CD4-positive, alpha-beta T cell treated with Interleukin-17A for 4 hours (primary cell): ENCODE measurements at regions not wholly inside any gene's neighbourhood (a gene's known extent, or its start where the extent isn't known, plus 50 kb on each side); places are given as distances from the start of the nearest gene placed in this dataset.
"Not testable (repeated sequence)": the region's sequence is repeated elsewhere in the genome, so short reads cannot be mapped to it uniquely, and the experiment has no call there.

ENCODE experiments used
- DNase-seq: peaks from one replicate; pipeline ENCODE4 v3.0.0-alpha.2; 2020; ENCODE audit warnings: mixed read lengths

GRCh38 chr5:68830377-68830898 lies 263.4 kb upstream of the SLC30A5 start:
- DNase-seq: no peak

- no peak for DNase-seq
Measured at GRCh38 chr5:68834491-68834981, 259.3 kb upstream of the SLC30A5 start.

DNA sequence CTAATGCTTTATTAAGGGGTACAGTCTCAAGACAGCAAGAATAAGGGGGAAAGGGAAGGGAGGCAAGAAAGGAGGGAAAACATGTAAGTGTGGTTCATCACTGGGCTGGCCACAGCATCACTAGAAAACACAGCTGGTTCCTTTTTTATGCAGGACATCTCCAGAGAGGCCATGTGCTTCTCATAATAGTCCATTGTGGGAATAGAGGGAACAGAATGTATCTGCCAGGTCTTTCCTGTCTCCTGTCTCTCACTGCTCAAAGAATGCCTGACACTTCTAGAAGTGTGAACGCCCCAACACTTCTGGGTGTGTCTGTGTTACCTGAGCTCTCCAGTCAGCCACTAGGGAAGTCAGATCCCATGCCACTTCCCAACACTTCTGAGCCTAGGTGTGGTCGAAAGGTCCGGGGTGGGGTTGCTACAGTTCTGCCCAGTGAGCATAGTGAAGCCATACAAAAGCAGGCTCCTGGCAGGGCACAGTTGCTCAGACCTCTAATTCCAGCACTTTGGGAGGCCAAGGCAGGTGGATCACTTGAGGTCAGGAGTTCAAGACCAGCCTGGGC lies 255.6 kb upstream of the SLC30A5 start:
- DNase-seq: no peak

- DNase-seq: no peak
Measured at GRCh38 chr5:68839019-68839552, 254.7 kb upstream of the SLC30A5 start.

DNA sequence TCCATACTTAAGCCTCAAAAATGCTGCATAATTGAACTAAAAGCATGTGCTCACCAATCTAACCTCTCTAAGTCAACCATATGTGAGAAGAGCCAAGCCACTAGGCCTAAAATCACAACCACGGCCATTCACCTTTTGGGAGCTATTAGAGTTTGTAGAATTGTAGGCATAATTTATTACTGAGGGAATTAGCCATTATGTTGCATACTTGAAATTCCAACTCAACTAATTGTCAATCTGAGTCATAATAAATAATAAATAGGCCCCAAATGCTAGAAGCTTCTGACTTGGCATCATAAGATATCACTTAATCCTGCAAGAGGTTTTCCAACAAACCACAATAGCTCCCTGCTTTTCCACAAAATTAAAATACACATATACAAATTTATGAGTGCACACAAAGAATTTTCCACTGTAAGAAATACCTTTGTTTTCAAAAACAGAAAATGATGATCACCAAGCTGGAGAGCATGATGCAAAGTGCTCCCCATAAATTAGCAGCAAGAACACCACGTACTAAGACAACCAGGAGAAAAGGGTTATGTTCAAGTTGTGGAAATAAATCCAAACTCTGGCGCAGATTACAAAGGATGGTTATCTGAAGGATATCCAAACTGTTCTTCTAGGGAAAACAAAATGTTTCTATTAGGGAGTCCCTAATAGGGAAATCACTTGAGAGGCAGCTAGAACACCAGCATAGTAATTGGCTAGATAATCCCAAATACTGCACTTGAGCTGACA lies 250.0 kb upstream of the SLC30A5 start:
- no peak for DNase-seq

GRCh38 chr5:68845131-68845530 lies 248.7 kb upstream of the SLC30A5 start:
- DNase-seq: no peak

DNA sequence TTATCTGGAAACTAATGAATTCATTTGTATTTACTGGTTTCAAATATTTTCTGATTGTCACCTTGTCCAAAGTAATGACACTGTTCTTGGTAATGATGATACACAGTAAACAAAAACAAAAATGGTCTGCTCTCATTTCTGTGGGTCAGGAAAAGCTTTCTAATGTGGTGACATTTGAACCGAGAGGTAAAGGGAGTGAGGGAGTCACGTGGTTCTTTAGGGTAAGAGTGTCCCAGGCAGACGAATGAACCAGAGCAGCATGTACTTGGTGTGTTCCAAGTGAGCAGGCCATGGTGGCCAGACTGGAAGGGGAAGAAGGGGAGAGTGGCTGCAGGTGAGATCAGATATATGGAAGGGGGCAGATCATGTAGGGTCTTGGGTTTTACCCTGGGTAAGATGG lies 247.0 kb upstream of the SLC30A5 start:
- no peak for DNase-seq

DNA sequence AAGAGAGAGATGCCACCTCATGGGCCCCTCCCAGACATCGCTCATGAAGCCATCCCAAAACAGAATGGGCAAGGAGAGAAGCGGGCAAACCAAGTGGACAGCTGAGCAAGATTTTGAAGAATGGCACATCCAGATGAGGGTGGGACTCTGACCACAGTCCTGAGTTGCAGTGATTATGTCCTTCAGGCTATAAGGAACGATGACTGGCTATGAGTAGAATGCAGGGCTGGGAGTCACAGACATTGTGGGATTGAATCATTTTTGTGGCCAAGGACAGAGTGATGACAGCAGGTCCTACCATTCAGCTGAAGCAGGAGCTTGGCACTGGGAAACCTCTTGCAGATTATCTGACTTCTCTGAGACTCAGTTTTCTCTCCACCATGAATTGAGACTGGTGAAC lies 245.7 kb upstream of the SLC30A5 start:
- DNase-seq: no peak

DNA sequence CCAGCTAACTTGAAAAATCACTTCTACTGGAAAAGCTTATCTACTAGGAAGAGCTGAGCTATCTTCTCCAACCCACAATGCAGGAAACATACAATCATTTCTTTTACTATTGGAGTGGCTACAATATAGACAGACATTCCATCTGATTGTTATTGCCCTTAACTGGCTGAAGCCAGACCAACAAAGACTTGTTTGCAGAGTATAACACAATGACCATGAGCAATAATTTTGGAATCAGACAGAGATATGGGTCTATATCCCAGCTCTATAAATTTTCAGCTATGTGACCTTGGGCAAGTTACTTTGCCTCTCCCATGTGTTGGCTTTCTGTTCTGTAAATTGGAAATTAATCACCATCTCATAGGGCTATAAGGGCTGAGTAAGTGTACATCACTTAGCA lies 244.7 kb upstream of the SLC30A5 start:
- DNase-seq: no peak

DNA sequence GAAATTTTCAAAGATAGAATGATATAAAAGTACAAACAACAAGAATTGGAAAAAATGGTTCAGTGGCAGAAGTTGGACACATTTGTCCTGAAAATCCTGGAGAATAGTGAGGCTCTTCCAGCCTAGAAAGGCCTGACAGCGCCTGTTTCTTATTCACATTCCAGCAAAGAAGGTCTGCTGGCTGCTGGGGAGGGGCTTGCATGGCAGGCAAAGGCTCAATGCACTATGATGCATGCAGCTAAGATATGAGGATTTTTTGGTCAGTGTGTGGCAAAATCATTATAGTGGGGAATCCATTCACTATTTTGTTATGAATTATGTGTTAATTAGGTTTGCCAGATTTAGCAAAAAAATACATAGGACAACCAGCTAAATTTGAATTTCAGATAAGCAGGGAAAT lies 243.9 kb upstream of the SLC30A5 start:
- DNase-seq: no peak

- no peak for DNase-seq
Measured at GRCh38 chr5:68861099-68861498, 232.7 kb upstream of the SLC30A5 start.

GRCh38 chr5:68862560-68862959 lies 231.3 kb upstream of the SLC30A5 start:
- no peak for DNase-seq

GRCh38 chr5:68865192-68865591 lies 228.6 kb upstream of the SLC30A5 start:
- not testable (repeated sequence) for DNase-seq

DNA sequence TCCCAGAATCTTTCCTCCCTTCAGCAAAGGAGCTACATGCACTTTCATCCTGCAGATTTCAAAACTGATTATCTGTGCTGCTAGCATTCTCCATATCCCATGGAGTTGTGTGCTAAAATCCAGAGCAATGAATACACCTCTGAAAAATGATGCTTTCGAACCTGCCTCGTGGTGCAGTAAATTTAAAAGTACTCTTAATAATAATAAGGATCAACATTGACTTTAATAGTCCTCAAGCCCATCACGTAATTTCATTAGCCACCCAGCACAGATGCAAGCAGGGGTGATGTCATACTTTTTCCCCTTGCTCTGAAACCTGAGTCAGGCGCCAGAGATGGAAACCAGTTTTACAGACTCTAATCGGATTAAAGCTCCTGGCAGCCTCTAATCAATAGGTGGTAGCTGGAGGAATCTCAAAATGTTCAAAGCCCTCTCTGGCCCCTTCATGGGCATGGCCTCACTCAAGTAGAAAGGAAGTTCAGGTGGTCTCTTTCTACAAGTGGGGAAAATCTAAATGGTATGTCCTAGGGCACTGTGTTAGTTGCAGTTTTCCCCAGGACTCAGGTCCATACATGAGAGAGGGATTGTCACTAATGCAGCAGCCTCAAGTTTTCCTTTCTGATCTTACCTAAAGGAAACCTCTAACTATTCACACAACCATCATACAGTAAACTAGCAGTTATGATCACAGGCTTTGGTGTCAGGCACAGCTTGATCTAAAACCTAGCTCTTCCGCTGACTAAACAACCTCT lies 221.6 kb upstream of the SLC30A5 start:
- no peak for DNase-seq

DNA sequence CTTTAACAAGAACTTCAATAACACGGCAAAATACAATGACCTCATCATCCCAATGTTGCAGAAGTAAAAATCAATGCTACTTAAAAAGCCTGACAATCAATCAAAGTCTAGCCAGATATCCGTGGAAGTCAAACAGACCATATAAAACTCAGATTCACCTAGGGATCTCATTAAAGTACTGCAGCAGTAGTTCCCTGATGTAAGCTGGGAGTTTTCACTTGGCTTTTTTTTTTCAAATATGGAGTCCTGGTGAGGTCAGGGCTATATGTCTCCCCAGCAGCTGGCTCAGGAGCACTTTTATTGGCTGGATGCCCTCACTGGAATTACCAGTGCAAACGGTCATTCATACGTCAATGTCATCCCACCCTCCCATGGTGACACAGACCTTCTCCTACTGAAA lies 220.6 kb upstream of the SLC30A5 start:
- DNase-seq: no peak

DNA sequence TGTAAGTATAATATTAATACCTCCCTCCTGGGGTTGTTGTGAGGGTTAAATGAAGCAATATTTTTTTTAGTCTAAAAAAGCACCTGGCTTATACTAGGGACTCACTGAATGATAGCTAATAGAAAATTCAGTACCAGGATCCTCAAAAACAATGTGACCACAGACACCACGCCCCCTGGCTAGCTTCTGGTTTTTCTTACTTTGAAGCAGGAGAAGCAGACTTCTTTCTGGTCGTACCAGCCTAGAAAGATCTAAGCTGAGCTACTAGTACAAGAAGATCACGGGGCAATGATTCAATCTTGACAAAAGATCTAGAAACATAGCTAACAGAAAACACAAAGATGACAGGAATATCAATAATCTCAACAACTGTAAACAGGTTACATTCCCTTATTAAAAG lies 218.5 kb upstream of the SLC30A5 start:
- DNase-seq: peak; percentile 63

DNA sequence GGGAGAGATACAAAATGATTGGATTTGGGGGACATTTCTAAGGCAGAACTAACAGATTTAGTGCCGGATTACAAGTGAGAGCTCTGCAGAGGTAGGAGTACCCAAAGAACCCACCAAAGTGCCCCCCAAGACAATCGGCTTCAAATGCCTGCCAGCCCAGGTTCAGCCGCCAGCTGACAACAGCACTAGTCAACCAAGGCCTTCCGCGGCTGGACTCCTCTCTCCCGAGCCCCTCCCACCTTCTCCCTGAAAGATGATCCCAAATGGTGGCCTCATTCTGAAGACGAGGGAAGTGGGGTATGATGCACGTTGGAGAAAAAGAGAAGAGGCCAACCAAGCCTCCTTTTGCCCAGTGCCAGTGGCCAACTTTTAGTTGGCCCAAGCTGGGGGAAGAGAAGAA lies 210.4 kb upstream of the SLC30A5 start:
- DNase-seq: no peak

- peak; percentile 10 for DNase-seq
Measured at GRCh38 chr5:68884144-68884754, 209.6 kb upstream of the SLC30A5 start.

- no peak for DNase-seq
Measured at GRCh38 chr5:68884883-68885282, 208.9 kb upstream of the SLC30A5 start.

DNA sequence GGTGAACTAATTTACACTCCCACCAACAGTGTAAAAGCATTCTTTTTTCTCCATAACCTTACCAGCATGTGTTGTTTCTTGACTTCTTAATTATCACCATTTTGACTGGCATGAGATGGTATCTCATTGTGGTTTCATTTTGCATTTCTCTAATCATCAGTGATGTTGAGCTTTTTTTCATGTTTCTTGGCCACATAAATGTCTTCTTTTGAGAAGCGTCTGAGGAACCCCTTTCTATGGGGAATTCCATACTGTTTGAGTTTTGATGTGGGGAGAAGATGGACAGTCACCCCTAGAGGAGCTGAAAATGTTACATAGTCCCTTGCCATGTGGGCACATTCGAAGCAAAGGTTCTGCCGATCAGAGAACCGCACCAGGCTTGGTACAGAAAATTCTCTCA lies 207.0 kb upstream of the SLC30A5 start:
- DNase-seq: no peak

DNA sequence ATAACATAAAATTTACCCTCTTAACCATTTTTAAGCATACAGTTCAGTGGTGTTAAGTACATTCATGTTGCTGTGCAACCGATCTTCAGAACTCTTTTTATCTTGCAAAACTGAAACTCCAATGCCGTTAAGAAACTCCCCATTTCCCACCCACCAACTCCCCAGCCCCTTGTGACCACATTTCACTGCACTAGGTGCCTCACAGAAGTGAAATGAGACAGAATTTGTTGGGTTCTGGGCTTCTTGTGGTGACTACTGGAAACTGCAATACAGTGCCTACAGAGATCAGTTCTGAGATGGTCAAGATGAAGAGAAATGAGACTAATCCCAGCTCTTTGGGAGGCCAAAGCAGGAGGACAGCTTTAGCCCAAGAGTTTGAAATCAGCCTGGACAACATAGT lies 202.1 kb upstream of the SLC30A5 start:
- no peak for DNase-seq

DNA sequence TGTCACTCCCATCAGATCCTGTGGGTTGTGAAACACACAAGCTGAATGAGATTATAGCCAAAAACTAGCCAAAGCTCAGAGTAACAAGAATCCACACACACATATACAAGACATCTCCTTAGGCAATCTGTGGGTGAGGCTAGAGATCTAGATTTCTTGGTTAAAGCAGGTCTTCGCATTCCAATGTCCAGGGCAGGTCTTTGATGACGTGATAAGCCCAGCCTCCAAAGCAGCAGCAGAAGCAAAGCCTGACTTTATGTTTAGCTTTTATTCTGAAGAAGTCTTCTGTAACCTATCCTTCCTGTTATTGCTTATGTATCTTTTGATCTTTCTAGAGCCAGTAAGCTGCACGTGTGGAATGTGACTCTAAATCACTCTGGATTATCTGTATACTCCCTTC lies 199.1 kb upstream of the SLC30A5 start:
- DNase-seq: no peak

DNA sequence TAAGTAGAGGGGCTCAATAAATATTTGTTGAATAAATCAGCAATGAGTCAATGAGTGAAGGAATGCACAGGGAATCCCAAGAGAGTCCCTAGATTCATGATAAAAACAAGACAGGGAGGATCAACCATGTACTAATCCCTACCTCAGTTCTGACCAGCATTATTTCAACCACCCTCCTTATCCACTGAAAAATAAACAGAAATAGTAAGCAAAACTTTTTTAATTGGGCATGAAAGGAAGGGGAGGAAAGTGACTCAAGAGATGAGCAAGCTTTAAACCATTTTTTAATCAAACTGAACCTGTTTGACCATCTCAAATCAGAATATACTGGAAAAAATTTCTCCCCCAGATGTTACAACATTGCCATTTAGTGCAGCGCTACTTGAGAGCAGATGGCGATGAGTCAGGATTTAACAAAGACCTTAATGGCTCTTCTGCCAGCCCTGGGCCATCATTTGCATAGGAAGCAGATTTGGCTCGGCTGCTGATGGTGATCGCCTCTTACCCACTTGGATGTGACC lies 194.8 kb upstream of the SLC30A5 start:
- no peak for DNase-seq
